NB4 (cell line): ENCODE measurements at regions not wholly inside any gene's neighbourhood (a gene's known extent, or its start where the extent isn't known, plus 50 kb on each side); places are given as distances from the start of the nearest gene placed in this dataset.

Source experiments
- CTCF ChIP-seq: IDR thresholded peaks from one replicate; pipeline ENCODE4 v1.5.1; 2012; ENCODE audit warnings: low read depth, low read length
- POLR2A ChIP-seq: IDR thresholded peaks from 2 replicates; pipeline ENCODE4 v1.6.1; 2011; ENCODE audit warnings: mild to moderate bottlenecking; ENCODE audit not compliant: insufficient read length; ENCODE audit errors: extremely low read depth

GRCh38 chr2:51705417-51705816, 673.5 kb upstream of the NRXN1 start:
- no peak for TF ChIP-seq POLR2A
- no peak for TF ChIP-seq CTCF
